Loucy (cell line): ENCODE measurements at regions not wholly inside any gene's neighbourhood (a gene's known extent, or its start where the extent isn't known, plus 50 kb on each side); places are given as distances from the start of the nearest gene placed in this dataset.

Source experiments
- H2AFZ ChIP-seq: fragments of 200-600 bp; sonication (generic); 2 replicates; pipeline ENCODE4 v1.6.0; 2016; ENCODE audit warnings: antibody characterized with exemption, mild to moderate bottlenecking, low read length, moderate library complexity
- H3F3A ChIP-seq: fragments of 200-600 bp; 2 replicates; pipeline ENCODE4 v1.6.0; 2016; ENCODE audit warnings: antibody characterized with exemption, low read depth, mild to moderate bottlenecking
- H3K27me3 ChIP-seq: fragments of 200-600 bp; sonication (generic); 2 replicates; pipeline ENCODE4 v1.6.1; 2014; ENCODE audit warnings: low read length, mild to moderate bottlenecking; ENCODE audit not compliant: insufficient read depth, poor library complexity, severe bottlenecking
- H3K36me3 ChIP-seq: fragments of 200-600 bp; sonication (generic); 2 replicates; pipeline ENCODE4 v1.6.1; 2016; ENCODE audit warnings: low read length; ENCODE audit not compliant: insufficient read depth
- H3K4me1 ChIP-seq: fragments of 200-600 bp; sonication (generic); 2 replicates; pipeline ENCODE4 v1.5.1; 2014; ENCODE audit warnings: low read length, mild to moderate bottlenecking; ENCODE audit not compliant: insufficient read depth, poor library complexity, severe bottlenecking
- H3K4me2 ChIP-seq: fragments of 200-600 bp; sonication (generic); 2 replicates; pipeline ENCODE4 v1.6.0; 2014; ENCODE audit warnings: antibody characterized with exemption, low read length, low read depth, mild to moderate bottlenecking; ENCODE audit not compliant: poor library complexity, severe bottlenecking
- H3K4me3 ChIP-seq: fragments of 200-600 bp; sonication (generic); 2 replicates; pipeline ENCODE4 v1.5.1; 2014; ENCODE audit warnings: low read length, mild to moderate bottlenecking, mixed read lengths; ENCODE audit not compliant: poor library complexity, severe bottlenecking
- H3K79me2 ChIP-seq: fragments of 200-600 bp; sonication (generic); 2 replicates; pipeline ENCODE4 v1.6.1; 2014; ENCODE audit warnings: low read length; ENCODE audit not compliant: insufficient read depth
- H3K9ac ChIP-seq: fragments of 200-600 bp; sonication (generic); 2 replicates; pipeline ENCODE4 v1.6.0; 2014; ENCODE audit warnings: mild to moderate bottlenecking, low read depth, low read length, moderate library complexity; ENCODE audit not compliant: poor library complexity, severe bottlenecking
- H3K9me2 ChIP-seq: fragments of 200-600 bp; sonication (generic); replicated peaks from 2 replicates; pipeline ENCODE4 v1.6.1; 2016; ENCODE audit warnings: low read depth, low read length, mixed read lengths
- H3K9me3 ChIP-seq: fragments of 200-600 bp; sonication (generic); 2 replicates; pipeline ENCODE4 v1.6.1; 2014; ENCODE audit warnings: mild to moderate bottlenecking, antibody characterized with exemption, low read length, low read depth; ENCODE audit not compliant: insufficient read depth
- H4K20me1 ChIP-seq: fragments of 200-600 bp; sonication (generic); 2 replicates; pipeline ENCODE4 v1.6.0; 2014; ENCODE audit warnings: antibody characterized with exemption, low read length, mild to moderate bottlenecking; ENCODE audit not compliant: insufficient read depth, poor library complexity, severe bottlenecking
- CTCF ChIP-seq: fragments of 200-600 bp; sonication (generic); conservative IDR thresholded peaks from 2 replicates; pipeline ENCODE4 v1.5.1; 2014; ENCODE audit warnings: mild to moderate bottlenecking, antibody characterized with exemption, low read length
- EZH2phosphoT487 ChIP-seq: fragments of 200-600 bp; IDR thresholded peaks from 2 replicates; pipeline ENCODE4 v1.6.1; 2018; ENCODE audit warnings: antibody characterized with exemption, mild to moderate bottlenecking, moderate library complexity, borderline replicate concordance

GRCh38 chr3:13123765-13124164, 50.5 kb upstream of the IQSEC1 start:
- H3K27me3 ChIP-seq: no peaks in the 10 kb centered on the region
- H3K9me3 ChIP-seq: no peaks in the 10 kb centered on the region
- H3K4me2 ChIP-seq: no peak overlapping the region
- H3K36me3 ChIP-seq: no peaks in the 10 kb centered on the region
- TF ChIP-seq EZH2phosphoT487 (no peak), CTCF (no peak)
- no peaks in the 10 kb centered on the region for H4K20me1 ChIP-seq
- no peaks in the 10 kb centered on the region for H3F3A ChIP-seq
- H3K4me3 ChIP-seq: no peak overlapping the region
- H3K9me2 ChIP-seq: no peaks in the 10 kb centered on the region
- H3K4me1 ChIP-seq: peaks cover 4% of the 10 kb centered on the region
- no peak overlapping the region for H3K9ac ChIP-seq
- H2AFZ ChIP-seq: no peak overlapping the region
- H3K79me2 ChIP-seq: no peaks in the 10 kb centered on the region

- no peaks in the 10 kb centered on the region for H4K20me1 ChIP-seq
- no peaks in the 10 kb centered on the region for H3K9me2 ChIP-seq
- TF ChIP-seq CTCF: no peak
- no peak for TF ChIP-seq EZH2phosphoT487
- no peak overlapping the region for H3K4me3 ChIP-seq
- H3K9ac ChIP-seq: no peak overlapping the region
- H3K36me3 ChIP-seq: no peaks in the 10 kb centered on the region
- no peak overlapping the region for H2AFZ ChIP-seq
- peaks cover 4% of the 10 kb centered on the region for H3K4me1 ChIP-seq
- H3K9me3 ChIP-seq: no peaks in the 10 kb centered on the region
- H3K27me3 ChIP-seq: no peaks in the 10 kb centered on the region
- H3F3A ChIP-seq: no peaks in the 10 kb centered on the region
- no peaks in the 10 kb centered on the region for H3K79me2 ChIP-seq
- H3K4me2 ChIP-seq: no peak overlapping the region
These were observed 49.9 kb upstream of the IQSEC1 start for GRCh38 chr3:13123013-13123654.
